GM13976 (cell line): ENCODE measurements at regions not wholly inside any gene's neighbourhood (a gene's known extent, or its start where the extent isn't known, plus 50 kb on each side); places are given as distances from the start of the nearest gene placed in this dataset.

ENCODE experiments used
- DNase-seq: peaks from one replicate; pipeline ENCODE4 v3.0.0; 2012; ENCODE audit warnings: low spot score
- in situ Hi-C: fragments of 300-500 bp; cut with MboI; formaldehyde crosslinking; loops from one replicate; pipeline ENCODE4 v1.12.0; 2022; ENCODE audit warnings: low sequenced_read_pairs, mixed read lengths, inconsistent platforms; ENCODE audit not compliant: unreplicated experiment
- TF ChIP-seq, protein P1 (sequence below): IDR thresholded peaks from 2 replicates; pipeline ENCODE4 v1.5.1; 2012; ENCODE audit warnings: borderline replicate concordance, mild to moderate bottlenecking; ENCODE audit not compliant: insufficient read depth; ENCODE audit errors: extremely low read depth, missing control alignments, control extremely low read depth

DNA sequence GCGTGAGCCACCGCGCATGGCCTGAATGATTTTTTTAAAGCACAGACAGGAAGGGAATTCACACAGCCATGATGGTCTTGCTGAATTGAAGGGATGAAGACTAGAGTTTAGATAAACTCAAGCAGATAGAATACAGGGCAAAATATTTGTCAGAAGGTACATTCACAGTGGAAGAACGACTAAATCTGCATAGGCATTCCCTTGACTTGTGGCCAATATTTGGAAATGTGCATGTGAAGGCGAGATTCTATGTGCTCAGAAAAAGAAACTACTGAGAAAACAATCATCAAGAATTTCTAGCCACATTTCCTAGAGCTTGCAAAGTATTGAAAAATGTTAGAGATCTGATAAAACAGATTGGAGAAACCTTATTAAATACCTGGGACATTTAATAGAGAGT lies 1166.2 kb downstream of the DNAJB9 start:
- TF ChIP-seq, protein P1, sequence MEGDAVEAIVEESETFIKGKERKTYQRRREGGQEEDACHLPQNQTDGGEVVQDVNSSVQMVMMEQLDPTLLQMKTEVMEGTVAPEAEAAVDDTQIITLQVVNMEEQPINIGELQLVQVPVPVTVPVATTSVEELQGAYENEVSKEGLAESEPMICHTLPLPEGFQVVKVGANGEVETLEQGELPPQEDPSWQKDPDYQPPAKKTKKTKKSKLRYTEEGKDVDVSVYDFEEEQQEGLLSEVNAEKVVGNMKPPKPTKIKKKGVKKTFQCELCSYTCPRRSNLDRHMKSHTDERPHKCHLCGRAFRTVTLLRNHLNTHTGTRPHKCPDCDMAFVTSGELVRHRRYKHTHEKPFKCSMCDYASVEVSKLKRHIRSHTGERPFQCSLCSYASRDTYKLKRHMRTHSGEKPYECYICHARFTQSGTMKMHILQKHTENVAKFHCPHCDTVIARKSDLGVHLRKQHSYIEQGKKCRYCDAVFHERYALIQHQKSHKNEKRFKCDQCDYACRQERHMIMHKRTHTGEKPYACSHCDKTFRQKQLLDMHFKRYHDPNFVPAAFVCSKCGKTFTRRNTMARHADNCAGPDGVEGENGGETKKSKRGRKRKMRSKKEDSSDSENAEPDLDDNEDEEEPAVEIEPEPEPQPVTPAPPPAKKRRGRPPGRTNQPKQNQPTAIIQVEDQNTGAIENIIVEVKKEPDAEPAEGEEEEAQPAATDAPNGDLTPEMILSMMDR: no peak
- in situ Hi-C loops: no loop called here
- no peak for DNase-seq

DNA sequence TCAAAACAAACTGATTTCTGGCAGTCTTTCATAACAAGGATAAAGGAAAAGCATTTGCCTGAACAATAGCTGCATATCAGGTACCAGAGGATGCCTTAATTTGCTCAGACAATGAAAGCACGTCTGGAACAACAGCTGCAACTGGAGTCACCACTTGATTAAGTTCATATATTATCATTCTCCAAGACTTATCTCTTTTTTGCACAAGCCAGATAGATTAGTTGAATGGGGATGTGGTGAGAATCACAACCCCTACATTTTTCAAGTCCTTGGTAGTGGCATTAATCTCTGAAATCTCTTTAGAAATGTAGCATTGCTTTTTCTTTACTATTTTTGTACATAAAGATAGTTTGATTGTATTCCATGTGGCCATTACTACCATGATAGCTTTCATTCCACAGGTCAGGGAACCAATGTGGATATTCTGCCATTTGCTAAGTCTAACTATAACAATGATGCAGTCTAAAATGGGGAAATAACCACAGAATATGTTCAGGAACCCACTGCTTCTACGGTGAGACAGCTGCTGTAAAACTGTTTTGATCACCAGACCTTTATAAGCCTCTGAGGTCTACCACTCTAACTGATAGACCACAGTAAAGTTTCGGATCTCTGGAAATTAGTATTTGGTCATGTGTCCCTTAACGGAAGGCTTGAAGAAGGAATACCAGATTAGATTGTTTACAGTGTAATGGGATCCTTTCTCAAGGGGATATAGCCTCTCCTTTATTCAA lies 1176.2 kb downstream of the DNAJB9 start:
- in situ Hi-C loops: no loop called here
- no peak for DNase-seq
- TF ChIP-seq, protein P1: no peak

DNA sequence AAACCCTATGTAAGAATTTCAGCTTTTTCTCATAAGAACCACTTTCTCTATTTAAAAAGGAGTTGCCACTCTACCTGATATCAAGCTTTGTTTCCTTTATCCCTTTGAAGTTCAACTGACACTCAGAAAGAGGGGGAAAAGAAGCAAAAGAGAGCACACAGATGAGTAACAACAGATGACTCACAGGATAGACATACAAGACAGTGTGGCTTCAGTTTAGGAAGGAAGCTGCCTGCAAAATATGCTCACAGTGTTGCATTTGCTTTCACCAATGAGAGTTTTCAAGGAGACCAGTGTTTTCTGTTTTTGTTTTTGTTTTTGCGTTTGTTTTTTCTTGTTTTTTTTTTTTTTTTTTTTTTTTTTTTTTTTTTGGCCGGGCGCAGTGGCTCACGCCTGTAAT lies 1181.6 kb downstream of the DNAJB9 start:
- in situ Hi-C loops: no loop called here
- DNase-seq: no peak
- TF ChIP-seq, protein P1: no peak

DNA sequence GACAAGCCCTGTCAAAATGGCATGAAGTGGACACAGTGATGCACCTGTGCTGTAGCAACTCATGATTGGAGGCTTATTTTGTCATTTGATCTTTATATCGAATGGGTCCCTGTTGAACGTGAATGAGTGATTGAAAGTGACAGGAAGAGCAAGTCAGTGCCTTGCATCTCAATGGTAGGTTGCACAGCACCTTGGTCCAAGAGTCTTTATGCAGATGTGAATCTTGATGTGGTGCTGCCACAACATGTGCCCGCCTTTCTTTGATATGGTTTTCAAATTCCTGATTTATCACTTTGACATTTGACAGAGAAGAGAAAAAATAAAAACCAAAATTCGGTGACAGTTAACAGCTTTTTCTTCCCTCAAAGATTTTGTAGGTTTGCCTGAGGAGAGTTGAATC lies 1182.4 kb downstream of the DNAJB9 start:
- in situ Hi-C loops: no loop called here
- TF ChIP-seq, protein P1: no peak
- DNase-seq: no peak

DNA sequence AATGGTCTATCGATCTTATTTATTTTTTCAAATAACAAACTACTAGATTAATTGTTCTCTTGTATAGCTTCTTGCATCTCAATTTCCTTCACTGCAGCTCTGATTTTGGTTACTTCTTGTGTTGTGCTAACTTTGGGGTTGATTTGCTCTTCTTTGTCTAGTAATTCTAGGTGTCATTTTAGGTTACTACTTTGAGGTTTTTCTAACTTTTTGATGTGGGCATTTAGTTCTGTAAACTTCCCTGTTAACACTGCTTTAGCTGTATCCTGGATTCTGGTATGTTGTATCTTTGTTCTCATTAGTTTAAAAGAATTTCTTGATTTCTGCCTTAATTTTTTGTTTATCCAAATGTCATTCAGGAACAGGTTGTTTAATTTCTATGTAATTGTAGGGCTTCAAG lies 1188.0 kb downstream of the DNAJB9 start:
- no peak for DNase-seq
- in situ Hi-C loops: no loop called here
- TF ChIP-seq, protein P1: no peak

DNA sequence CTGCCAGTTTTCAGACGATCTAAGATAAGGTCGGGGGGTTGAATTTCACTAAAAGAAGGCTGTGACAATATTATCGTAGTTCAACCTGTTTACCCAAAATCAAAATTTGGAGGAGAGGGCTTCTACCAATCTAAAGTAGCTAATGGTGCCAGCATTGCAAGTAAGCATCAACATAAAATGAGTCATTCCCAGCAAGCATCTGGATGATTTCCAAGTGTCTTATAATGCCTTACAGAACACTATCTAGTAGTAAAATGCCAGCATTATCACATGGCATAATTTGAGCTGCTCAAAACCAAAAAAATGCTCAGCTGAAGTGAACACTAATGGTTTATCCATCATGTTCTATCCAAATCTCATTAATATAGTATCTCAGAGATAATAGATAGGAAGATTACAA lies 1193.9 kb downstream of the DNAJB9 start:
- TF ChIP-seq, protein P1: no peak
- no peak for DNase-seq
- in situ Hi-C loops: no loop called here

DNA sequence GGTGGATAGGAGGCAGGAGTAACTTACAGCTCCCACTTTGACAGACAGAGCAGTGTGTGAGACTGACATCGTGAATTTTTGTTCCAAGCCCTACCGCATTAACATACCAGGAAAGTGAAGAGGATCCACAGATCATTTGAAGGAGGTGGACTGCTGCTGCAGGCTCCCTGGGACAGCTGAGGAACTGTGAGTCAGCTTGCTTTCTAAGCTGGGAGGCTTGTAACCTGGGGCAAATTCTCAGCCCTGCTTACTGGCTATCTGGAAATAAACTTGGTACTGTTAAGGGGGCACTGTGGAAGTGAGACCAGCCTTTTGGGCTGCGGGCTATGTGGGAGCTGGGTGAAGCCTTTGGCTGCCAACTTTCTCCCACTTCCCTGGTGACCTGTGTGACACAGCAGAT lies 1202.5 kb downstream of the DNAJB9 start:
- TF ChIP-seq, protein P1: no peak
- in situ Hi-C loops: no loop called here
- DNase-seq: no peak
